GM12874 (cell line): ENCODE measurements at regions not wholly inside any gene's neighbourhood (a gene's known extent, or its start where the extent isn't known, plus 50 kb on each side); places are given as distances from the start of the nearest gene placed in this dataset.

Experiments
- TF ChIP-seq, protein P1 (sequence below): IDR thresholded peaks from 2 replicates; pipeline ENCODE4 v1.5.1; 2011; ENCODE audit warnings: low read depth, mild to moderate bottlenecking, control low read depth, low read length, moderate library complexity; ENCODE audit not compliant: insufficient read depth

DNA sequence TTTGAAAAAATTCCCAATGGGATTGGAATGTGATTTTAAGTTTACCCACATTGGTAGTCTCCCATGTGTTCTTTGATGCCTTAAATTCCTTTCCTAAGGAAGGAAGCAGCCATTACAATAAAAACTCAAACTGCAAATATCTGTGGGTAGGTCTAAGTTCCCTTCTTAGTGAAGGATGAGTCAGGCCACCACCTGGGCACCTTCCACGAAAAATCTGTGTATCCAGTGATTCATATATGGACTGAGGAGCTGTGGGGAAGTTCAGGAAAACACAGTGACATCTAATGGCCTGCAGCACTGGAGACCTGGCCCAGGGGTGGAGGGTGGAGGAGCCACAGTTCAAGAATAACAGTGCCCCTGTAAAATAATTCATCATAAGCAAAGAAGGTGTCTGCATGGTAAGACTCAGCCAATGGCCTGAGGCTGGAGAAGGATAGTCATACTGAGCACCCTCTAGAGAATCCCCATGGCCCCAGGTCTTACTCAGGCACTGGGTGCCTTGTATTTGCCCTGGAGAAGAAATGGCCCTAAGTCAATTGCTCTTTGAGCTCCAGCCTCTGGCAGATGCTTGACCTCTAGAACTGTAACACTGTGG lies 248.6 kb downstream of the SP3 start:
- TF ChIP-seq, protein P1, sequence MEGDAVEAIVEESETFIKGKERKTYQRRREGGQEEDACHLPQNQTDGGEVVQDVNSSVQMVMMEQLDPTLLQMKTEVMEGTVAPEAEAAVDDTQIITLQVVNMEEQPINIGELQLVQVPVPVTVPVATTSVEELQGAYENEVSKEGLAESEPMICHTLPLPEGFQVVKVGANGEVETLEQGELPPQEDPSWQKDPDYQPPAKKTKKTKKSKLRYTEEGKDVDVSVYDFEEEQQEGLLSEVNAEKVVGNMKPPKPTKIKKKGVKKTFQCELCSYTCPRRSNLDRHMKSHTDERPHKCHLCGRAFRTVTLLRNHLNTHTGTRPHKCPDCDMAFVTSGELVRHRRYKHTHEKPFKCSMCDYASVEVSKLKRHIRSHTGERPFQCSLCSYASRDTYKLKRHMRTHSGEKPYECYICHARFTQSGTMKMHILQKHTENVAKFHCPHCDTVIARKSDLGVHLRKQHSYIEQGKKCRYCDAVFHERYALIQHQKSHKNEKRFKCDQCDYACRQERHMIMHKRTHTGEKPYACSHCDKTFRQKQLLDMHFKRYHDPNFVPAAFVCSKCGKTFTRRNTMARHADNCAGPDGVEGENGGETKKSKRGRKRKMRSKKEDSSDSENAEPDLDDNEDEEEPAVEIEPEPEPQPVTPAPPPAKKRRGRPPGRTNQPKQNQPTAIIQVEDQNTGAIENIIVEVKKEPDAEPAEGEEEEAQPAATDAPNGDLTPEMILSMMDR: no peak

GRCh38 chr2:173719471-173719870 lies 245.7 kb downstream of the SP3 start:
- TF ChIP-seq, protein P1: no peak

DNA sequence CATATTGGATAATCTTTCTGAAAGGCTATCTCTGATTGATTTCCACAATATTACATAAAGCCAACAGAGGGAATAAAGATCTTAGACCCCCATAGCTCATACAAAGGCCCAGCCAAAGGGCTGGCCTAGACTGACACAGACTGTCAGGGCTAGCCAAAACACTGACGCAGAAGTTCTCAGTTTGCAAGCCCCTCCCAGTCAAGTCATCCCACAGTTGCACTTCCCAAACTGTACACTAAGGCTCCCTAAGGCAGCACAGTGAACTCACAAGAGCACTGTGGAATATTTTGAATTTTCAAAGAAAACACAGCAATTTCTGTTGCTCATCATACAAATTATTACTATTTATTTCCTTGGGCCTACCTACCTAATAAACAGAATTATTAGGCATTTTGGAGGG lies 244.9 kb downstream of the SP3 start:
- TF ChIP-seq, protein P1: no peak

- TF ChIP-seq, protein P1: no peak
These were observed 230.4 kb downstream of the SP3 start for GRCh38 chr2:173734797-173735196.

DNA sequence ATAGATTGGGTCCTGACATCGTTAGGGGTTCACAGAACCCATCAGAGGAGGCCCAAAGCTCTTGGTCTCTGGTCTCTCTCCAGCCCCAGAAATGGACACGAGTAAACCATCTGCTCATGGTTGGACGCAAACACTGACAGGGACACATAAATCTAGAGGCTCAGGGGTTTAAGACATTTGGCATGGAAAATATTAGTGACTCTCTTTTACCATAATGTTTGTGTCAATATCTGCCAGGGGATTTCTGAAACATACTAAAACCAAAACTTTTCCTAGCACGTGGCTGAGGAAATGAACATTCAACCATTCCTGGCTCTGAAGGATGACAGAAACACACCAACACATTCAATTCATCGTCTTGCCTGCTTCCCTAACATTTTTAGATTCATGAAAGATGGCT lies 226.2 kb downstream of the SP3 start:
- TF ChIP-seq, protein P1: no peak

GRCh38 chr2:173740639-173741038 lies 224.5 kb downstream of the SP3 start:
- TF ChIP-seq, protein P1: no peak

DNA sequence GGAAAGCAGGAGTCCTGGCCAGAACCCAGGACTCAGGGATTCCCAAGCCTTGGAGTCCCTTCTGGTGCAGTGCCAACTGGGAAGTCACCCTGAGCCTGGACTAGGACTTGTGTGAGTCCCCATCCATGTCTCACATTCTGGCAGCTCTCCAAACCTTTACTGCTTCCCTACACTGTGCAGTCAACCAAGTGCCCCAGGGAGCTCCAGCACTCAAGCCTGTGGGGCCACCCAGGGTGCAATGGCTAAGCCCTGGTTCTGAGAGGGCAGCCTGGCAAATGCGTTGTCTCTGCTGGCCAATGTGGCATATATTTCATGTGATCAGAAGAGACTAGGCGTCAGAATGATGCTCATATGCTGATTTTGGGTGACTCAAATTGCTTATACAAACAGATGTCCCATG lies 223.4 kb downstream of the SP3 start:
- TF ChIP-seq, protein P1: no peak

GRCh38 chr2:173747035-173747434 lies 218.1 kb downstream of the SP3 start:
- TF ChIP-seq, protein P1: no peak
